ACC112 (cell line): ENCODE measurements at regions not wholly inside any gene's neighbourhood (a gene's known extent, or its start where the extent isn't known, plus 50 kb on each side); places are given as distances from the start of the nearest gene placed in this dataset.

Experiments used
- H2AFZ ChIP-seq: fragments of 200-600 bp; sonication (generic); one replicate; pipeline ENCODE4 v1.6.0; 2017; ENCODE audit warnings: antibody characterized with exemption, low read length; ENCODE audit not compliant: unreplicated experiment
- H3K27ac ChIP-seq: fragments of 200-600 bp; sonication (generic); 2 replicates; pipeline ENCODE4 v1.5.1; 2014; ENCODE audit warnings: low read depth, mild to moderate bottlenecking, antibody characterized with exemption, low read length, moderate library complexity
- H3K27me3 ChIP-seq: fragments of 200-600 bp; sonication (generic); 2 replicates; pipeline ENCODE4 v1.6.1; 2014; ENCODE audit warnings: mild to moderate bottlenecking, antibody characterized with exemption, low read length, moderate library complexity, mixed read lengths; ENCODE audit not compliant: insufficient read depth
- H3K36me3 ChIP-seq: fragments of 200-600 bp; sonication (generic); 2 replicates; pipeline ENCODE4 v1.6.1; 2016; ENCODE audit warnings: mild to moderate bottlenecking, antibody characterized with exemption, low read length, moderate library complexity, mixed read lengths; ENCODE audit not compliant: insufficient read depth
- H3K4me1 ChIP-seq: fragments of 200-600 bp; sonication (generic); one replicate; pipeline ENCODE4 v1.6.1; 2016; ENCODE audit warnings: low read length, mixed read lengths; ENCODE audit not compliant: insufficient read depth, unreplicated experiment, control insufficient read depth
- H3K4me3 ChIP-seq: fragments of 200-600 bp; sonication (generic); 2 replicates; pipeline ENCODE4 v1.5.1; 2014; ENCODE audit warnings: mild to moderate bottlenecking, low read depth, low read length
- H3K79me2 ChIP-seq: fragments of 200-600 bp; sonication (generic); one replicate; pipeline ENCODE4 v1.6.0; 2016; ENCODE audit warnings: low read length; ENCODE audit not compliant: control insufficient read depth, unreplicated experiment, insufficient read depth

GRCh38 chrX:13149702-13150350, 105.4 kb upstream of the FAM9C start:
- Histone ChIP-seq H3K27me3 (no peaks in the 10 kb centered on the region), H3K79me2 (no peaks in the 10 kb centered on the region), H2AFZ (no peak overlapping the region), H3K4me1 (peaks cover 11% of the 10 kb centered on the region), H3K4me3 (no peak overlapping the region), H3K36me3 (no peaks in the 10 kb centered on the region), H3K27ac (no peak overlapping the region)

- H3K27ac ChIP-seq = no peak overlapping the region
- H3K79me2 ChIP-seq = no peaks in the 10 kb centered on the region
- H3K27me3 ChIP-seq = no peaks in the 10 kb centered on the region
- H3K36me3 ChIP-seq = no peaks in the 10 kb centered on the region
- H3K4me3 ChIP-seq = no peak overlapping the region
- peaks cover 12% of the 10 kb centered on the region for H3K4me1 ChIP-seq
- no peak overlapping the region for H2AFZ ChIP-seq
These were observed 103.3 kb upstream of the FAM9C start for GRCh38 chrX:13147733-13148132.

GRCh38 chrX:13147147-13147546, 102.7 kb upstream of the FAM9C start:
- no peaks in the 10 kb centered on the region for H3K27me3 ChIP-seq
- no peaks in the 10 kb centered on the region for H3K79me2 ChIP-seq
- H3K27ac ChIP-seq = no peak overlapping the region
- no peaks in the 10 kb centered on the region for H3K36me3 ChIP-seq
- no peak overlapping the region for H3K4me3 ChIP-seq
- H3K4me1 ChIP-seq = peaks cover 12% of the 10 kb centered on the region
- no peak overlapping the region for H2AFZ ChIP-seq

- H3K4me1 ChIP-seq = peaks cover 12% of the 10 kb centered on the region
- no peaks in the 10 kb centered on the region for H3K36me3 ChIP-seq
- peak overlapping the region; percentile 36 for H2AFZ ChIP-seq
- no peaks in the 10 kb centered on the region for H3K27me3 ChIP-seq
- H3K27ac ChIP-seq = peak overlapping the region; percentile 50
- H3K4me3 ChIP-seq = no peak overlapping the region
- no peaks in the 10 kb centered on the region for H3K79me2 ChIP-seq
These were observed 100.7 kb upstream of the FAM9C start for GRCh38 chrX:13144927-13145655.

GRCh38 chrX:13142891-13143290, 98.5 kb upstream of the FAM9C start:
- peaks cover 12% of the 10 kb centered on the region for H3K4me1 ChIP-seq
- no peak overlapping the region for H3K27ac ChIP-seq
- no peak overlapping the region for H2AFZ ChIP-seq
- H3K79me2 ChIP-seq = no peaks in the 10 kb centered on the region
- no peak overlapping the region for H3K4me3 ChIP-seq
- H3K27me3 ChIP-seq = no peaks in the 10 kb centered on the region
- H3K36me3 ChIP-seq = no peaks in the 10 kb centered on the region

- Histone ChIP-seq H2AFZ (no peak overlapping the region), H3K27ac (no peak overlapping the region), H3K4me1 (peaks cover 6% of the 10 kb centered on the region), H3K27me3 (no peaks in the 10 kb centered on the region), H3K4me3 (no peak overlapping the region), H3K36me3 (no peaks in the 10 kb centered on the region), H3K79me2 (no peaks in the 10 kb centered on the region)
These were observed 95.6 kb upstream of the FAM9C start for GRCh38 chrX:13140007-13140406.

GRCh38 chrX:13131396-13132137, 87.1 kb upstream of the FAM9C start:
- no peak overlapping the region for H3K27ac ChIP-seq
- H3K4me3 ChIP-seq = no peak overlapping the region
- H3K36me3 ChIP-seq = no peaks in the 10 kb centered on the region
- no peaks in the 10 kb centered on the region for H3K27me3 ChIP-seq
- H3K79me2 ChIP-seq = no peaks in the 10 kb centered on the region
- H2AFZ ChIP-seq = no peak overlapping the region
- peaks cover 19% of the 10 kb centered on the region for H3K4me1 ChIP-seq

GRCh38 chrX:13130816-13131215, 86.4 kb upstream of the FAM9C start:
- Histone ChIP-seq H3K79me2 (no peaks in the 10 kb centered on the region), H3K4me1 (peaks cover 22% of the 10 kb centered on the region), H3K36me3 (no peaks in the 10 kb centered on the region), H3K27me3 (no peaks in the 10 kb centered on the region), H3K27ac (no peak overlapping the region), H2AFZ (no peak overlapping the region), H3K4me3 (no peak overlapping the region)

GRCh38 chrX:13128104-13128503, 83.7 kb upstream of the FAM9C start:
- Histone ChIP-seq H3K4me3 (no peak overlapping the region), H3K27me3 (no peaks in the 10 kb centered on the region), H2AFZ (no peak overlapping the region), H3K36me3 (no peaks in the 10 kb centered on the region), H3K4me1 (peaks cover 47% of the 10 kb centered on the region), H3K27ac (peak overlapping the region; percentile 50), H3K79me2 (no peaks in the 10 kb centered on the region)

- Histone ChIP-seq H3K27ac (no peak overlapping the region), H2AFZ (no peak overlapping the region), H3K36me3 (no peaks in the 10 kb centered on the region), H3K4me1 (peaks cover 59% of the 10 kb centered on the region), H3K27me3 (no peaks in the 10 kb centered on the region), H3K4me3 (no peak overlapping the region), H3K79me2 (no peaks in the 10 kb centered on the region)
These were observed 82.4 kb upstream of the FAM9C start for GRCh38 chrX:13126775-13127174.
